HepG2 (cell line): ENCODE measurements at regions not wholly inside any gene's neighbourhood (a gene's known extent, or its start where the extent isn't known, plus 50 kb on each side); places are given as distances from the start of the nearest gene placed in this dataset.
A peak's percentile ranks its signal among the peaks of the same experiment; 100 is the strongest.

Experiments
- DRAP1 ChIP-seq: IDR thresholded peaks from 2 replicates; pipeline ENCODE4 v1.6.1; 2016; ENCODE audit warnings: missing genetic modification reagents, missing compliant biosample characterization
- FIP1L1 ChIP-seq: fragments of 200-400 bp; formaldehyde crosslinking; IDR thresholded peaks from 2 replicates; pipeline ENCODE4 v1.6.1; 2018; ENCODE audit warnings: low read depth, mild to moderate bottlenecking, low read length, moderate library complexity, borderline replicate concordance; ENCODE audit not compliant: insufficient read depth
- GFI1 ChIP-seq: sonication (generic); formaldehyde crosslinking; IDR thresholded peaks from 2 replicates; pipeline ENCODE4 v1.5.0; 2020; ENCODE audit warnings: missing genetic modification reagents, mild to moderate bottlenecking, borderline replicate concordance
- KDM4B ChIP-seq: sonication (generic); formaldehyde crosslinking; IDR thresholded peaks from 2 replicates; pipeline ENCODE4 v1.4.0; 2020; ENCODE audit warnings: missing genetic modification reagents
- MATR3 ChIP-seq: sonication (generic); formaldehyde crosslinking; IDR thresholded peaks from 2 replicates; pipeline ENCODE4 v1.4.0; 2020; ENCODE audit warnings: missing genetic modification reagents
- NFE2L1 ChIP-seq: sonication (generic); formaldehyde crosslinking; IDR thresholded peaks from 2 replicates; pipeline ENCODE4 v1.4.0; 2020; ENCODE audit warnings: missing genetic modification reagents, mild to moderate bottlenecking, borderline replicate concordance
- NKX3-1 ChIP-seq: sonication (generic); formaldehyde crosslinking; IDR thresholded peaks from 2 replicates; pipeline ENCODE4 v1.5.0; 2020; ENCODE audit warnings: missing genetic modification reagents
- NR2F2 ChIP-seq: IDR thresholded peaks from 2 replicates; pipeline ENCODE4 v1.6.1; 2012; ENCODE audit warnings: low read depth, inconsistent platforms, borderline replicate concordance
- PHF21A ChIP-seq: sonication (generic); formaldehyde crosslinking; IDR thresholded peaks from 2 replicates; pipeline ENCODE4 v1.5.0; 2020; ENCODE audit warnings: mild to moderate bottlenecking, missing genetic modification reagents
- PHF5A ChIP-seq: IDR thresholded peaks from one replicate; pipeline ENCODE4 v1.6.1; 2018; ENCODE audit warnings: low read depth, missing genetic modification reagents; ENCODE audit not compliant: unreplicated experiment
- RAD21 ChIP-seq: fragments of 450-650 bp; formaldehyde crosslinking; IDR thresholded peaks from 2 replicates; pipeline ENCODE4 v1.5.0; 2020; ENCODE audit warnings: mild to moderate bottlenecking
- REST ChIP-seq, 2 experiments: IDR thresholded peaks; 2 replicates each; pipeline ENCODE4 v1.6.1; 2011 to 2012; ENCODE audit warnings: low read length in 2 of 2, borderline replicate concordance in 1 of 2, low read depth in 1 of 2, mild to moderate bottlenecking in 1 of 2, moderate library complexity in 1 of 2
- RFXANK ChIP-seq: IDR thresholded peaks from 2 replicates; pipeline ENCODE4 v1.6.1; 2016
- RXRB ChIP-seq: IDR thresholded peaks from 2 replicates; pipeline ENCODE4 v1.6.1; 2016; ENCODE audit warnings: borderline replicate concordance, missing genetic modification reagents, missing compliant biosample characterization
- SMC3 ChIP-seq: IDR thresholded peaks from 2 replicates; pipeline ENCODE4 v1.6.1; 2011; ENCODE audit warnings: low read length, improper control_type of control experiment
- SRF ChIP-seq: IDR thresholded peaks from 2 replicates; pipeline ENCODE4 v1.6.1; 2011; ENCODE audit warnings: mild to moderate bottlenecking, low read depth, low read length, moderate library complexity
- ZNF264 ChIP-seq: sonication (generic); formaldehyde crosslinking; IDR thresholded peaks from 2 replicates; pipeline ENCODE4 v1.4.0; 2020; ENCODE audit warnings: missing genetic modification reagents
- ZNF44 ChIP-seq: sonication (generic); formaldehyde crosslinking; IDR thresholded peaks from 2 replicates; pipeline ENCODE4 v1.5.1; 2020; ENCODE audit warnings: mild to moderate bottlenecking, missing genetic modification reagents
- ZNF501 ChIP-seq: sonication (generic); formaldehyde crosslinking; IDR thresholded peaks from 2 replicates; pipeline ENCODE4 v1.5.1; 2020; ENCODE audit warnings: mild to moderate bottlenecking, moderate library complexity, missing genetic modification reagents
- ZNF547 ChIP-seq: sonication (generic); formaldehyde crosslinking; IDR thresholded peaks from 2 replicates; pipeline ENCODE4 v1.5.1; 2020; ENCODE audit warnings: mild to moderate bottlenecking, missing genetic modification reagents
- ZNF549 ChIP-seq: sonication (generic); formaldehyde crosslinking; IDR thresholded peaks from 2 replicates; pipeline ENCODE4 v1.5.0; 2020; ENCODE audit warnings: missing genetic modification reagents
- ZNF710 ChIP-seq: sonication (generic); formaldehyde crosslinking; IDR thresholded peaks from 2 replicates; pipeline ENCODE4 v1.5.0; 2020; ENCODE audit warnings: mild to moderate bottlenecking, missing genetic modification reagents, borderline replicate concordance
- ZNF737 ChIP-seq: sonication (generic); formaldehyde crosslinking; IDR thresholded peaks from 2 replicates; pipeline ENCODE4 v1.5.0; 2020; ENCODE audit warnings: missing genetic modification reagents, mild to moderate bottlenecking, borderline replicate concordance
- TF ChIP-seq, protein P1 (sequence below): sonication (generic); formaldehyde crosslinking; IDR thresholded peaks from 2 replicates; pipeline ENCODE4 v1.4.0; 2020; ENCODE audit warnings: mild to moderate bottlenecking, missing genetic modification reagents

DNA sequence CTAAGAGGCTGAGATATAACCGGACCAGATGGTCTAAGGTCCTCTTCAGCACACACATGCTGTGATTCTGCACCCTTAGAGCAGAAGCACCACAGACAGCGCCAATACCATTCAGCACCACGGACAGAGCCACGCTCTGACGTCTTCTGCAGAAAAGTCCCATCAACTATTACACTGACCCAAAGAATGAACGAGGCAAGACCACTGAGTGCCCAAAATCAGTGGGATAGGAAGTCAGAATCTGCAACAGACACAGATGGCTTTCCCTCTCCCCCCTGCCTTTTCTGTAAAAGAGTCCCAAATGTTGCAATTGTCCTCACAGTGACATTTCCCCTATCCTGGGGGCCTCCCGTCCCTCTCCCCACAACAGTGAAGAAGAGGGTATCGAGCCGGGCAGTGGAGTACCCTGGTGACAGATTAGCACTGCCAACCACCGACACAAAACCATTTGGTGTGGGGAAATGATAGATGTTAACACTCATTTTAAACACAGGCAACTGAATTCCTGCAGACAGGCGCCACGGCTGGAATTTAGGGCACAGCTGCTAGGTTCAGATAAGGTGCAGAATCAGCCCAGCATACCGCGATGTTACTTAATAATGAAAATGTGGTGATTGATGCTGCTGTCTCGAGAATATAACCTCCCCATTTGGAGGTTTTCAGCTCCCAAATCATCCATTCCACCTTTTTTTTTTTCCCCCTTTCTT is 66.6 kb upstream of the CTNNBL1 start (continued):
- TF ChIP-seq ZNF710 (CRISPR knock-in tag) (peak; percentile 93), GFI1 (CRISPR knock-in tag) (peak; percentile 82; the same call in 1 of the 2 replicates), ZNF44 (CRISPR knock-in tag) (peak; percentile 100), SMC3 (no peak), RFXANK (CRISPR knock-in tag) (peak; percentile 97), ZNF264 (peak; percentile 99), KDM4B (CRISPR knock-in tag) (peak; percentile 100), ZNF547 (CRISPR knock-in tag) (peak; percentile 98), FIP1L1 (no peak), MATR3 (CRISPR knock-in tag) (0 out of 2 replicates have a peak, but pooled peaks have one; percentile 29), RAD21 (CRISPR knock-in tag) (no peak), PHF21A (no peak), SRF (no peak), REST (IDR thresholded peaks at IDR 0.05; ENCODE audit: borderline replicate concordance in 1 of 2, low read depth in 1 of 2, low read length in 2 of 2) (peak; percentile 100), NR2F2 (no peak), ZNF501 (peak; percentile 88), DRAP1 (peak; percentile 87), PHF5A (CRISPR knock-in tag) (peak; percentile 93), NKX3-1 (CRISPR knock-in tag) (peak; percentile 100), ZNF549 (peak; percentile 90), ZNF737 (peak; percentile 99), NFE2L1 (peak; percentile 90; the same call in 1 of the 2 replicates), RXRB (CRISPR knock-in tag) (peak; percentile 97)
- TF ChIP-seq, protein P1, sequence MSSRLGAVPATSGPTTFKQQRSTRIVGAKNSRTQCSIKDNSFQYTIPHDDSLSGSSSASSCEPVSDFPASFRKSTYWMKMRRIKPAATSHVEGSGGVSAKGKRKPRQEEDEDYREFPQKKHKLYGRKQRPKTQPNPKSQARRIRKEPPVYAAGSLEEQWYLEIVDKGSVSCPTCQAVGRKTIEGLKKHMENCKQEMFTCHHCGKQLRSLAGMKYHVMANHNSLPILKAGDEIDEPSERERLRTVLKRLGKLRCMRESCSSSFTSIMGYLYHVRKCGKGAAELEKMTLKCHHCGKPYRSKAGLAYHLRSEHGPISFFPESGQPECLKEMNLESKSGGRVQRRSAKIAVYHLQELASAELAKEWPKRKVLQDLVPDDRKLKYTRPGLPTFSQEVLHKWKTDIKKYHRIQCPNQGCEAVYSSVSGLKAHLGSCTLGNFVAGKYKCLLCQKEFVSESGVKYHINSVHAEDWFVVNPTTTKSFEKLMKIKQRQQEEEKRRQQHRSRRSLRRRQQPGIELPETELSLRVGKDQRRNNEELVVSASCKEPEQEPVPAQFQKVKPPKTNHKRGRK (CRISPR knock-in tag): no peak
